Suprapubic skin (tissue), 4 donors: ENCODE measurements at regions not wholly inside any gene's neighbourhood (a gene's known extent, or its start where the extent isn't known, plus 50 kb on each side); places are given as distances from the start of the nearest gene placed in this dataset.

Experiments used
- CTCF ChIP-seq, 2 donors: fragments of 200-600 bp in 1 of 2; fragments of 450-650 bp in 1 of 2; sonication (generic) in 1 of 2; IDR thresholded peaks; one replicate each; pipeline ENCODE4 v1.5.1; 2016 to 2019; ENCODE audit warnings: antibody characterized with exemption in 2 of 2, mild to moderate bottlenecking in 1 of 2, moderate library complexity in 1 of 2
- POLR2A ChIP-seq, 2 donors: fragments of 450-650 bp; IDR thresholded peaks; one replicate each; pipeline ENCODE4 v1.6.1; 2017; ENCODE audit warnings: antibody characterized with exemption in 2 of 2, mild to moderate bottlenecking in 2 of 2, moderate library complexity in 2 of 2
- POLR2AphosphoS5 ChIP-seq, 3 donors: sonication (generic); formaldehyde crosslinking; IDR thresholded peaks; one replicate each; pipeline ENCODE4 v1.6.1; 2017; ENCODE audit warnings: antibody characterized with exemption in 3 of 3

GRCh38 chr1:72521659-72522058 lies 239.3 kb upstream of the NEGR1 start:
- no peak for TF ChIP-seq POLR2A (IDR thresholded peaks at IDR 0.05)
- no peak for TF ChIP-seq CTCF (IDR thresholded peaks at IDR 0.05)
- no peak for TF ChIP-seq POLR2AphosphoS5 (IDR thresholded peaks at IDR 0.05)
